ENCODE measurements at regions not wholly inside any gene's neighbourhood (a gene's known extent, or its start where the extent isn't known, plus 50 kb on each side); places are given as distances from the start of the nearest gene placed in this dataset.
"Not testable (repeated sequence)": the region's sequence is repeated elsewhere in the genome, so short reads cannot be mapped to it uniquely, and the experiment has no call there.

GRCh38 chr10:53667063-53667462 lies 894.5 kb upstream of the MBL2 start:
- in situ Hi-C loops (cut with HindIII; ENCODE audit: low sequenced_read_pairs): no loop called here
- no peak for DNase-seq (ENCODE audit: low spot score)

- in situ Hi-C loops (cut with HindIII; ENCODE audit: low sequenced_read_pairs): no loop called here
These were observed 891.9 kb upstream of the MBL2 start for GRCh38 chr10:53664282-53665019.

GRCh38 chr10:53650794-53651193 lies 878.2 kb upstream of the MBL2 start:
- DNase-seq (ENCODE audit: low spot score): no peak
- in situ Hi-C loops (cut with HindIII; ENCODE audit: low sequenced_read_pairs): no loop called here

More at GRCh38 chr10:53664282-53665019, 891.9 kb upstream of the MBL2 start:
- DNase-seq (ENCODE audit: low spot score): peak; percentile 7

- in situ Hi-C loops (cut with HindIII; ENCODE audit: low sequenced_read_pairs): not testable (repeated sequence)
These were observed 874.6 kb upstream of the MBL2 start for GRCh38 chr10:53647221-53647620.

GRCh38 chr10:53646525-53646924 lies 873.9 kb upstream of the MBL2 start:
- in situ Hi-C loops (cut with HindIII; ENCODE audit: low sequenced_read_pairs): no loop called here

More at GRCh38 chr10:53647221-53647620, 874.6 kb upstream of the MBL2 start:
- not testable (repeated sequence) for DNase-seq (ENCODE audit: low spot score)

GRCh38 chr10:53645951-53646350 lies 873.4 kb upstream of the MBL2 start:
- DNase-seq (ENCODE audit: low spot score): no peak
- in situ Hi-C loops (cut with HindIII; ENCODE audit: low sequenced_read_pairs): no loop called here

More at GRCh38 chr10:53646525-53646924, 873.9 kb upstream of the MBL2 start:
- no peak for DNase-seq (ENCODE audit: low spot score)

- in situ Hi-C loops (cut with HindIII; ENCODE audit: low sequenced_read_pairs): no loop called here
- DNase-seq (ENCODE audit: low spot score): no peak
These were observed 865.4 kb upstream of the MBL2 start for GRCh38 chr10:53638006-53638405.

GRCh38 chr10:53624722-53625121 lies 852.1 kb upstream of the MBL2 start:
- in situ Hi-C loops (cut with HindIII; ENCODE audit: low sequenced_read_pairs): no loop called here

GRCh38 chr10:53622201-53622600 lies 849.6 kb upstream of the MBL2 start:
- DNase-seq (ENCODE audit: low spot score): no peak
- in situ Hi-C loops (cut with HindIII; ENCODE audit: low sequenced_read_pairs): no loop called here

More at GRCh38 chr10:53624722-53625121, 852.1 kb upstream of the MBL2 start:
- DNase-seq (ENCODE audit: low spot score): no peak

- in situ Hi-C loops (cut with HindIII; ENCODE audit: low sequenced_read_pairs): no loop called here
- DNase-seq (ENCODE audit: low spot score): no peak
These were observed 847.1 kb upstream of the MBL2 start for GRCh38 chr10:53619671-53620070.

GRCh38 chr10:53607691-53608090 lies 835.1 kb upstream of the MBL2 start:
- in situ Hi-C loops (cut with HindIII; ENCODE audit: low sequenced_read_pairs): no loop called here

GRCh38 chr10:53606981-53607380 lies 834.4 kb upstream of the MBL2 start:
- in situ Hi-C loops (cut with HindIII; ENCODE audit: low sequenced_read_pairs): no loop called here
- no peak for DNase-seq (ENCODE audit: low spot score)

More at GRCh38 chr10:53607691-53608090, 835.1 kb upstream of the MBL2 start:
- no peak for DNase-seq (ENCODE audit: low spot score)

GRCh38 chr10:53601260-53601875 lies 828.8 kb upstream of the MBL2 start:
- in situ Hi-C loops (cut with HindIII; ENCODE audit: low sequenced_read_pairs): no loop called here
- DNase-seq (ENCODE audit: low spot score): peak; percentile 20

GRCh38 chr10:53598914-53599313 lies 826.3 kb upstream of the MBL2 start:
- in situ Hi-C loops (cut with HindIII; ENCODE audit: low sequenced_read_pairs): no loop called here

GRCh38 chr10:53597835-53598251 lies 825.3 kb upstream of the MBL2 start:
- no peak for DNase-seq (ENCODE audit: low spot score)
- in situ Hi-C loops (cut with HindIII; ENCODE audit: low sequenced_read_pairs): no loop called here

More at GRCh38 chr10:53598914-53599313, 826.3 kb upstream of the MBL2 start:
- no peak for DNase-seq (ENCODE audit: low spot score)

GRCh38 chr10:53580465-53580864 lies 807.9 kb upstream of the MBL2 start:
- DNase-seq (ENCODE audit: low spot score): no peak
- in situ Hi-C loops (cut with HindIII; ENCODE audit: low sequenced_read_pairs): no loop called here

- in situ Hi-C loops (cut with HindIII; ENCODE audit: low sequenced_read_pairs): no loop called here
- DNase-seq (ENCODE audit: low spot score): no peak
These were observed 807.2 kb upstream of the MBL2 start for GRCh38 chr10:53579773-53580172.

- no peak for DNase-seq (ENCODE audit: low spot score)
- in situ Hi-C loops (cut with HindIII; ENCODE audit: low sequenced_read_pairs): no loop called here
These were observed 801.4 kb upstream of the MBL2 start for GRCh38 chr10:53574024-53574423.

GRCh38 chr10:53573498-53573897 lies 800.9 kb upstream of the MBL2 start:
- in situ Hi-C loops (cut with HindIII; ENCODE audit: low sequenced_read_pairs): no loop called here
- DNase-seq (ENCODE audit: low spot score): no peak

- in situ Hi-C loops (cut with HindIII; ENCODE audit: low sequenced_read_pairs): no loop called here
- DNase-seq (ENCODE audit: low spot score): no peak
These were observed 800.2 kb upstream of the MBL2 start for GRCh38 chr10:53572799-53573198.

- in situ Hi-C loops (cut with HindIII; ENCODE audit: low sequenced_read_pairs): no loop called here
These were observed 797.6 kb upstream of the MBL2 start for GRCh38 chr10:53570221-53570620.

More at GRCh38 chr10:53570221-53570620, 797.6 kb upstream of the MBL2 start:
- no peak for DNase-seq (ENCODE audit: low spot score)
